KOPT-K1 (cell line): ENCODE measurements at regions not wholly inside any gene's neighbourhood (a gene's known extent, or its start where the extent isn't known, plus 50 kb on each side); places are given as distances from the start of the nearest gene placed in this dataset.

Experiments
- H3K27ac ChIP-seq: fragments of 200-600 bp; sonication (generic); 2 replicates; pipeline ENCODE4 v1.5.1; 2016; ENCODE audit warnings: antibody characterized with exemption, mild to moderate bottlenecking, low read depth, low read length; ENCODE audit not compliant: poor library complexity, severe bottlenecking
- H3K36me3 ChIP-seq: fragments of 200-600 bp; sonication (generic); 2 replicates; pipeline ENCODE4 v1.5.1; 2017; ENCODE audit warnings: antibody characterized with exemption, mild to moderate bottlenecking, low read length, moderate library complexity; ENCODE audit not compliant: insufficient read depth
- H3K9me3 ChIP-seq: fragments of 200-600 bp; sonication (generic); 2 replicates; pipeline ENCODE4 v1.5.1; 2017; ENCODE audit warnings: antibody characterized with exemption, low read length, mild to moderate bottlenecking; ENCODE audit not compliant: insufficient read depth, poor library complexity, severe bottlenecking

DNA sequence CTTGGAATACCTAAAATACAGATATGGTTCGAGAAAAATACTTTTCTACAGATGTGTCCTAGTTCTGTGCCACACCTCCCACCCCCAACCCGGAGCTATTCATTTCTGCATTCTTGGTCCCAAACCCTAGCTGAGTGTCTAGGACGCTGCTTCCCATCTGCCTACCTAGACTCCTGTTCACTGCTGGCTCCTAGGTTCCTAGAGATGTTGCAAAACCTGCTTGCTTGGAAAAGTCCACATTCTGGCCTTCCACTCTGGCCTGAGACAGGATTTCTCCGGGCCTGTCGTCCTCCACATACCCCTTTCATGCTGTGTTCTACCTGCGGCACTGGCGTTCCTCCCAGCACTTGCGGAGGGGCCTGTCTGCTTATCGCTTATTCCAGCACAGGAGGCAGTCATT lies 165.8 kb upstream of the CTTNBP2NL start:
- Histone ChIP-seq H3K27ac (no peak overlapping the region), H3K9me3 (no peaks in the 10 kb centered on the region), H3K36me3 (no peaks in the 10 kb centered on the region)

GRCh38 chr1:112231331-112231730 lies 164.7 kb upstream of the CTTNBP2NL start:
- Histone ChIP-seq H3K9me3 (no peaks in the 10 kb centered on the region), H3K36me3 (no peaks in the 10 kb centered on the region), H3K27ac (no peak overlapping the region)

GRCh38 chr1:112232848-112233247 lies 163.2 kb upstream of the CTTNBP2NL start:
- Histone ChIP-seq H3K9me3 (no peaks in the 10 kb centered on the region), H3K27ac (no peak overlapping the region), H3K36me3 (no peaks in the 10 kb centered on the region)

DNA sequence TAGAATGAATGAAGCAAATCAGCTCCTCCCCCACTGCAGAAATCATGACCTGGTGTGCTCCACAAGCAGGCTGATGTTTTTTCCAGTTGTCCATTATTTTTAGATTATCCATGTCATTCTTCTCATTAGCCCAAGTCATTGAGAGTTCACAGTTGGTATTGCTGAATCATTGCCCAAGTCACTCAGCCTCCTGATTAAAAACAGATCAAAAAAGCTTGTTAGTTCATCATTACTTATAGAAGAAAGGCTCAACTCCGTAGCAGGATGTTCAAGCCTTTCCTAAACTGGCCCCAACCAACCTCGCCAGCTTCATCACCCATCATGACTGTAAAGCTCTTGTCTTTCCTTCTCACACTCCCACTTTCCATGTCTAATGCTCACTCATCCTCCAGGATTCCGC lies 161.3 kb upstream of the CTTNBP2NL start:
- H3K9me3 ChIP-seq, result no peaks in the 10 kb centered on the region
- H3K36me3 ChIP-seq, result no peaks in the 10 kb centered on the region
- no peak overlapping the region for H3K27ac ChIP-seq

DNA sequence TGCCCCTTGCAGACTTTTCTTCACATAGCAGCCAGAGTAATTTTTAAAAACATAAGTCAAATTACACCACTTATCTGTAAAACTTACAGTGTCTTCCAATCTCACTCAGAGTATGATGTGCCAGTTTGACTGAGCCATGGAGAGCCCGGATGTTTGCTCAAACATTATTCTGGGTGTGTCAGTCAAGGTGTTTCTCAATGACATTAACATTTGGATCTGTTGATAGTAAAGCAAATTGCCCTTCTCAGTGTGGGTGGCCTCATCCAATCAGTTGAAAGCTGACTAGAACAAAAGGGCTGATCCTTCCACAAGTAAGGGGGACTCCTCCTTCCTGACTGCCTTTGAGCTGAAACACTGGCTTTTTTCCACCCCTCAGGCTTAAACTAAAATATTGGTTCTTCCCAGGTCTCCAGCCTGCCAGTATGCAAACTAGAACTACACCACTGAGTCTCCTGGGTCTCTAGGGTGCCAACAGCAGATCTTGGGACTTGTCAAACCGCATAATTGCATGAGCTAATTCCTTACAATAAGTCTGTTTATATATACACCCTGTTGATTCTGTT lies 157.9 kb upstream of the CTTNBP2NL start:
- Histone ChIP-seq H3K36me3 (no peaks in the 10 kb centered on the region), H3K27ac (no peak overlapping the region), H3K9me3 (no peaks in the 10 kb centered on the region)

GRCh38 chr1:112239683-112240330 lies 156.2 kb upstream of the CTTNBP2NL start:
- Histone ChIP-seq H3K27ac (no peak overlapping the region), H3K36me3 (no peaks in the 10 kb centered on the region), H3K9me3 (no peaks in the 10 kb centered on the region)

GRCh38 chr1:112242470-112242869 lies 153.5 kb upstream of the CTTNBP2NL start:
- no peaks in the 10 kb centered on the region for H3K36me3 ChIP-seq
- H3K9me3 ChIP-seq, result no peaks in the 10 kb centered on the region
- H3K27ac ChIP-seq, result no peak overlapping the region

GRCh38 chr1:112244131-112244530 lies 151.9 kb upstream of the CTTNBP2NL start:
- Histone ChIP-seq H3K9me3 (no peaks in the 10 kb centered on the region), H3K27ac (no peak overlapping the region), H3K36me3 (no peaks in the 10 kb centered on the region)

GRCh38 chr1:112245114-112245513 lies 150.9 kb upstream of the CTTNBP2NL start:
- Histone ChIP-seq H3K36me3 (no peaks in the 10 kb centered on the region), H3K27ac (no peak overlapping the region), H3K9me3 (no peaks in the 10 kb centered on the region)

- H3K9me3 ChIP-seq, result no peaks in the 10 kb centered on the region
- no peak overlapping the region for H3K27ac ChIP-seq
- no peaks in the 10 kb centered on the region for H3K36me3 ChIP-seq
Observed at GRCh38 chr1:112247036-112247597, 148.9 kb upstream of the CTTNBP2NL start.

DNA sequence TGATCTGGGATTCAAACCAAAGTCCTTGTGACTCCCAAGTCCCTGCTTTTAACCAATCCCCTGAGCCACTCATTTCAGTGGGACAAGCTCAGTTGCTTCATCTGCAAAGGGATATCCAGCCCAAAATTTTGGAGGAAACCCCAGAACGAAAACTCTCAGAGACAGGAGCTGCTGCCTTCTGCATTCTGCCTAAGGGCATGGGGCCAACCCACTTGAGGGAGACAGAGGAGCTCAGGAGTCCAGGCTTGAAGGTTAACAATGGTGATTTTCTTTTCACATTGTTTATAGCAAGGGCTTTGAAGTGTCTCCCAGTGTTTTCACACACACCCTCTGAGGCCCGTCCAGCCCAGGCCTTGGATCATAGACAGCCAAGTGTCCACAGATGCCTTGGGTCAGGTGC lies 148.1 kb upstream of the CTTNBP2NL start:
- H3K36me3 ChIP-seq, result no peaks in the 10 kb centered on the region
- H3K9me3 ChIP-seq, result no peaks in the 10 kb centered on the region
- H3K27ac ChIP-seq, result no peak overlapping the region

DNA sequence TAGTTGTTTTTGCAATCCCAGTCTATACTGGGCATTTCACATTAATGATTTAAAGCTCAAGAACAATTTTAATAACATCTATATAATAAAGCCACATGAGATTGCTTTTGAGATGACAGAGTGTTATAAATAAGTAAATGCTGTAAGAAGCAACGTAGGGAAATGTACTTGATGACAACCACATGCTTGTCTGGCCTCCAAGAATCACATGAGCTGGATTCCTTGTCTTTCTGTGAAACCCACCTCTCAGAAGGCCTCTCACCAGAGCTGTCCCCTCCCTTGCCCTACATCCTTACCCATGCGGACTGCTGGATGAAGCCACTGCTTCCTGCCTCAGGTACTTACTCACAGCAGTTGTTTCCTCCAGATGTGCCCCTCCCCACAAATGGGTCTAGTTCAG lies 145.1 kb upstream of the CTTNBP2NL start:
- no peak overlapping the region for H3K27ac ChIP-seq
- H3K36me3 ChIP-seq, result no peaks in the 10 kb centered on the region
- no peaks in the 10 kb centered on the region for H3K9me3 ChIP-seq

DNA sequence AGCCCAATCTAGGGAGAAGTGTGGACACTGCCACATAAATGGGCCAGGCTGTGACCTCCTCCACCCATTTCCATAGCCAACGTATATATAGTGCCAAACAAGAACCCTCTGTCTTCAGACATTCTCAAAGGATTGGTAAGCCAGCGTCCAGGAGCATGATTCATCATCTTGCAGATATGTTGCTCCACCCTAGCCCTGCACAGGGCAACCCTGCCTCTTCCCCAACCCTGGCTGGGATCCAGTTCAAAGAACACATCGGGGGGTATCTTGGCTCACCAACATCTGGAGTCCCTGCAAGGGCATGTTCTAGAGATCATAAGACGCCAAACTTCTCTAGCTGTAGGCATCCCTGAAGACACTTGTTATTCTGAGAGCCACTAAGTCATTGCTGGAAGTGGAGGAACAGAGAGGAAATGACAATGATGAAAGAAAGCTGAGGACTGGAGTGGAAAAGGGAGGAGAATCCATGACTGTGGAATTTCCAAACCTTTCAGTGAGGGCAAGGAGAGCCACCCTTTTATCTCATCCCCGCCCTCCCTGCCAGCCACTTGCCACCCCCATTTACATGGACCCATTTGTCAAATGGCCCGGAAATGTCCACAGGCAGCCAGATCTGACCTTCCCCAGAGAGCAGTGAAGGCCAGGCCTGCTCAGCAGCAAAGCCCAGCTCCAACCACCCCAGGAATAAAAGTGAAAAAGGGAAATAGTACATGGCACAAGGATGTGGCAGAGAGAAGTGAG lies 144.1 kb upstream of the CTTNBP2NL start:
- no peaks in the 10 kb centered on the region for H3K9me3 ChIP-seq
- no peak overlapping the region for H3K27ac ChIP-seq
- H3K36me3 ChIP-seq, result no peaks in the 10 kb centered on the region

- no peaks in the 10 kb centered on the region for H3K9me3 ChIP-seq
- H3K27ac ChIP-seq, result no peak overlapping the region
- no peaks in the 10 kb centered on the region for H3K36me3 ChIP-seq
Observed at GRCh38 chr1:112253366-112253765, 142.6 kb upstream of the CTTNBP2NL start.

- Histone ChIP-seq H3K27ac (no peak overlapping the region), H3K36me3 (no peaks in the 10 kb centered on the region), H3K9me3 (no peaks in the 10 kb centered on the region)
Observed at GRCh38 chr1:112255080-112255479, 140.9 kb upstream of the CTTNBP2NL start.
